ENCODE measurements at regions not wholly inside any gene's neighbourhood (a gene's known extent, or its start where the extent isn't known, plus 50 kb on each side); places are given as distances from the start of the nearest gene placed in this dataset.

DNA sequence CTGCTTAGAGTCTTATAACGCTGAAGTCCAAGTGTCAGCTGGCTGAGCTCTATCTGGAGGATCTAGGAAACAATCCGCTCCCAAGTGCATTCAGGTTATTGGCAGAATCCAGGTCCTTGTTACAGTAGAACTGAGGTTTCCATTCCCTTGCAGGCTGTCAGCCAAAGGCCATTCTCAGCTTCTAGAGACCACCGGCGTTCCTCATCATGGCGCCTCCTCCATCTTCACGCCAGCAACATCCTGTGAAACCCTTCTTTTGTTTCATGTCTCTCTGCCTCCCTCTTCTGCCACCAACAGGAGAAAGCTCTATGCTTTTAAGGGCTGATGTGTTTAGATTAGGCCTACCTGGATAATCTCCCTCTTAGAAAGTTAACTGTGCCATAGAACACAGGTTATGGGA lies 133.0 kb upstream of the RASSF8 start:
- Histone ChIP-seq H3K4me3 (no peak overlapping the region), H3K36me3 (no peaks in the 10 kb centered on the region), H3K27ac (peak overlapping the region in 1 of 12 donors; percentile 60), H3K9me3 (no peaks in the 10 kb centered on the region), H3K4me1 (peaks cover 0 to 23% (median 2%) of the 10 kb centered on the region in 12 donors), H3K27me3 (no peaks in the 10 kb centered on the region)
- DNase-seq (no peak), ATAC-seq (no peak)
- 75 to 83% (median 82%) methylated on average over 6 of the region's 6 CpGs for WGBS, 4 donors
- intact Hi-C loops (cut with DNase I): no loop called here
- TF ChIP-seq POLR2A (IDR thresholded peaks at IDR 0.05) (no peak), CTCF (IDR thresholded peaks at IDR 0.05) (no peak)

DNA sequence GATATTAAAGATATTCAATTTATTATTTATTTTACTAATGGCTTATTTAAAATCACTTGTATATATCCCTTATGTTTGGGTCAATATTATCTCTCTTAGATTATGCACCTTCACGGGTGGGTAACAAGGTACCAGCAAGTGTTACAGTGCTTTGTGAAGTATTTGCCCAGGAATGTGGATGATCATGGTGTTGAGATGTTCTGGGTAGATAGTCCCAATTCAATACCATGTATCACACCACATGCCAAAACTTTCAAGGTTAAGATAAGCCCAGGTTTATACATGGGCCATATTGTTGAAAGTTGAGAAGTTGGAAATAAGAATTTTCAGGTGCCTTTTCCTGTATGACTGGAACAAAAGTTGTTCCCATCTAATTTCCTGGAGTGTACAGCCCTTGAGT lies 131.3 kb upstream of the RASSF8 start:
- intact Hi-C loops (cut with DNase I): no loop called here
- DNase-seq (no peak), ATAC-seq (no peak)
- Histone ChIP-seq H3K4me1 (peaks cover 0 to 23% (median 2%) of the 10 kb centered on the region in 12 donors), H3K27me3 (no peaks in the 10 kb centered on the region), H3K36me3 (no peaks in the 10 kb centered on the region), H3K4me3 (no peak overlapping the region), H3K27ac (no peak overlapping the region), H3K9me3 (no peaks in the 10 kb centered on the region)
- WGBS, 4 donors: 96 to 97% (median 97%) methylated on average over 1 of the region's 1 CpG
- TF ChIP-seq POLR2A (IDR thresholded peaks at IDR 0.05) (no peak), CTCF (IDR thresholded peaks at IDR 0.05) (no peak)

GRCh38 chr12:25827747-25828146 lies 130.7 kb upstream of the RASSF8 start:
- TF ChIP-seq POLR2A (IDR thresholded peaks at IDR 0.05): no peak
- ATAC-seq (no peak), DNase-seq (no peak)
- no peaks in the 10 kb centered on the region for H3K9me3 ChIP-seq
- H3K27ac ChIP-seq: peak overlapping the region in 1 of 12 donors; percentile 60
- no peaks in the 10 kb centered on the region for H3K36me3 ChIP-seq
- intact Hi-C loops (cut with DNase I): no loop called here
- peaks cover 0 to 23% (median 2%) of the 10 kb centered on the region in 12 donors for H3K4me1 ChIP-seq
- no peak overlapping the region for H3K4me3 ChIP-seq
- 65 to 73% (median 69%) methylated on average over 3 of the region's 3 CpGs for WGBS, 4 donors
- no peaks in the 10 kb centered on the region for H3K27me3 ChIP-seq

DNA sequence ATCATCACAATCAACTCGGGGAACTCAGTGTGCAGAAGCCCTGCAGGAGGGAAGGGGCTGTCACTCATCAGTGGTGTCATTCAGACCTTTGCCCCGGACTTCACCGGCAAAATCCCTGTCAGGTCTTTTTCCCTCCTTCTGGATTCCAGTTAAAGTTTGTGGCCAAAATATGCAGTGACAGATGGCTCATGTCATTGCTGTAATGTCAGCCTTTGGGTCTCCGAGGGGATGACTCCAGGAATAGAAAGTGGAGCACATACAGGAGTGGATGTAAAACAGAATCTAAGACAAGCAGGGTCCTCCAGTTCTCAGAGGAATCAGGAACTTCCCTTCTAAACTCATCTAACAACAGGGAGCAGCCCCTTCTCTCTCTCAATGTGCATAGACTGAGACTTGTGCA lies 130.3 kb upstream of the RASSF8 start:
- 12 to 16% (median 15%) methylated on average over 4 of the region's 4 CpGs for WGBS, 4 donors
- intact Hi-C loops (cut with DNase I): no loop called here
- peak in 2 of 5 donors; percentile 19 to 24 for DNase-seq
- Histone ChIP-seq H3K4me3 (no peak overlapping the region), H3K36me3 (no peaks in the 10 kb centered on the region), H3K9me3 (no peaks in the 10 kb centered on the region), H3K27ac (peak overlapping the region in 1 of 12 donors; percentile 60), H3K27me3 (no peaks in the 10 kb centered on the region), H3K4me1 (peaks cover 0 to 23% (median 2%) of the 10 kb centered on the region in 12 donors)
- no peak for TF ChIP-seq POLR2A (IDR thresholded peaks at IDR 0.05)
- no peak for TF ChIP-seq CTCF (IDR thresholded peaks at IDR 0.05)
- ATAC-seq: peak in 1 of 4 donors; percentile 41

GRCh38 chr12:25829192-25829591 lies 129.3 kb upstream of the RASSF8 start:
- TF ChIP-seq POLR2A (IDR thresholded peaks at IDR 0.05): no peak
- TF ChIP-seq CTCF (IDR thresholded peaks at IDR 0.05): no peak
- WGBS, 4 donors: 35 to 56% (median 38%) methylated on average over 3 of the region's 3 CpGs
- DNase-seq: no peak

More at GRCh38 chr12:25829192-25829591, 129.3 kb upstream of the RASSF8 start:
- peaks cover 0 to 23% (median 2%) of the 10 kb centered on the region in 12 donors for H3K4me1 ChIP-seq
- no peaks in the 10 kb centered on the region for H3K36me3 ChIP-seq
- no peak overlapping the region for H3K4me3 ChIP-seq
- peak overlapping the region in 3 of 12 donors; percentile 11 to 60 (median 18) for H3K27ac ChIP-seq
- no peaks in the 10 kb centered on the region for H3K27me3 ChIP-seq
- intact Hi-C loops (cut with DNase I): no loop called here
- H3K9me3 ChIP-seq: no peaks in the 10 kb centered on the region
- peak in 3 of 4 donors; percentile 36 to 87 (median 85) for ATAC-seq

Data from heart left ventricle (tissue), 16 donors.